Neural cell (in vitro differentiated cells): ENCODE measurements at regions not wholly inside any gene's neighbourhood (a gene's known extent, or its start where the extent isn't known, plus 50 kb on each side); places are given as distances from the start of the nearest gene placed in this dataset.

Experiments
- H2AFZ ChIP-seq: fragments of 200-600, 300-800 bp; sonication (generic), shearing (Covaris generic); 2 replicates; pipeline ENCODE4 v1.6.0; 2014; ENCODE audit warnings: low read depth, mild to moderate bottlenecking, antibody characterized with exemption, low read length, moderate library complexity
- H3F3A ChIP-seq: fragments of 200-600 bp; shearing (Covaris generic); 2 replicates; pipeline ENCODE4 v1.6.1; 2016; ENCODE audit warnings: mild to moderate bottlenecking, moderate library complexity, mixed read lengths, antibody characterized with exemption, low read length; ENCODE audit not compliant: insufficient read depth, poor library complexity, severe bottlenecking
- H3K27ac ChIP-seq: fragments of 200-600, 300-800 bp; sonication (generic), shearing (Covaris generic); 2 replicates; pipeline ENCODE4 v1.5.1; 2014; ENCODE audit warnings: mild to moderate bottlenecking, low read length, moderate library complexity
- H3K27me3 ChIP-seq: fragments of 300-800, 200-600 bp; sonication (generic), shearing (Covaris generic); 2 replicates; pipeline ENCODE4 v1.6.0; 2014; ENCODE audit warnings: mild to moderate bottlenecking, low read depth, low read length, moderate library complexity; ENCODE audit not compliant: insufficient read depth
- H3K36me3 ChIP-seq: fragments of 300-800, 200-600 bp; sonication (generic), shearing (Covaris generic); 2 replicates; pipeline ENCODE4 v1.5.1; 2014; ENCODE audit warnings: mild to moderate bottlenecking, antibody characterized with exemption, low read length, moderate library complexity; ENCODE audit not compliant: insufficient read depth
- H3K4me2 ChIP-seq: fragments of 300-800, 200-600 bp; sonication (generic), shearing (Covaris generic); 2 replicates; pipeline ENCODE4 v1.6.0; 2014; ENCODE audit warnings: mild to moderate bottlenecking, low read length
- H3K4me3 ChIP-seq: fragments of 300-800, 200-600 bp; sonication (generic), shearing (Covaris generic); 2 replicates; pipeline ENCODE4 v1.5.1; 2014; ENCODE audit warnings: mild to moderate bottlenecking, low read length, moderate library complexity
- H3K79me2 ChIP-seq: fragments of 200-600 bp; shearing (Covaris generic); replicated peaks from 2 replicates; pipeline ENCODE4 v1.6.0; 2014; ENCODE audit warnings: mild to moderate bottlenecking, low read length, moderate library complexity; ENCODE audit not compliant: insufficient read depth
- H3K9ac ChIP-seq: fragments of 300-800, 200-600 bp; sonication (generic), shearing (Covaris generic); 2 replicates; pipeline ENCODE4 v1.6.1; 2016; ENCODE audit warnings: mild to moderate bottlenecking, low read length, mixed read lengths
- H3K9me2 ChIP-seq: fragments of 200-600 bp; shearing (Covaris generic); 2 replicates; pipeline ENCODE4 v1.6.1; 2016; ENCODE audit warnings: mild to moderate bottlenecking, low read length, mixed read lengths; ENCODE audit not compliant: insufficient read depth
- H3K9me3 ChIP-seq: fragments of 200-600, 300-800 bp; sonication (generic), shearing (Covaris generic); 2 replicates; pipeline ENCODE4 v1.6.1; 2016; ENCODE audit warnings: mild to moderate bottlenecking, mixed run types, low read length, moderate library complexity, mixed read lengths
- H4K20me1 ChIP-seq: fragments of 200-600 bp; shearing (Covaris generic); 2 replicates; pipeline ENCODE4 v1.6.1; 2016; ENCODE audit warnings: mild to moderate bottlenecking, mixed run types; ENCODE audit not compliant: insufficient read depth
- CTCF ChIP-seq: fragments of 450-650 bp; IDR thresholded peaks from 2 replicates; pipeline ENCODE4 v1.5.1; 2014; ENCODE audit warnings: antibody characterized with exemption, mild to moderate bottlenecking, moderate library complexity; ENCODE audit not compliant: poor library complexity, severe bottlenecking
- EP300 ChIP-seq: fragments of 450-650 bp; conservative IDR thresholded peaks from 2 replicates; pipeline ENCODE4 v1.6.1; 2014; ENCODE audit warnings: antibody characterized with exemption, mild to moderate bottlenecking, moderate library complexity; ENCODE audit not compliant: poor library complexity, severe bottlenecking
- EZH2 ChIP-seq: fragments of 200-600, 300-800 bp; shearing (Covaris generic), sonication (generic); IDR thresholded peaks from 2 replicates; pipeline ENCODE4 v1.6.1; 2014; ENCODE audit warnings: antibody characterized with exemption, low read length, borderline replicate concordance, mild to moderate bottlenecking; ENCODE audit not compliant: insufficient read depth, poor library complexity, severe bottlenecking
- MXI1 ChIP-seq: fragments of 450-650 bp; conservative IDR thresholded peaks from 2 replicates; pipeline ENCODE4 v1.6.1; 2014; ENCODE audit warnings: antibody characterized with exemption, mild to moderate bottlenecking; ENCODE audit not compliant: poor library complexity, severe bottlenecking
- POLR2AphosphoS5 ChIP-seq: IDR thresholded peaks from 2 replicates; pipeline ENCODE4 v1.6.1; 2012
- RAD21 ChIP-seq: fragments of 450-650 bp; conservative IDR thresholded peaks from 2 replicates; pipeline ENCODE4 v1.6.1; 2014; ENCODE audit warnings: antibody characterized with exemption, mild to moderate bottlenecking, moderate library complexity
- REST ChIP-seq: IDR thresholded peaks from 2 replicates; pipeline ENCODE4 v1.6.1; 2012; ENCODE audit warnings: borderline replicate concordance
- SMC3 ChIP-seq: fragments of 450-650 bp; conservative IDR thresholded peaks from 2 replicates; pipeline ENCODE4 v1.6.1; 2014; ENCODE audit warnings: antibody characterized with exemption, mild to moderate bottlenecking, moderate library complexity; ENCODE audit not compliant: poor library complexity
- TAF1 ChIP-seq: IDR thresholded peaks from 2 replicates; pipeline ENCODE4 v1.6.1; 2012; ENCODE audit warnings: low read depth

GRCh38 chr20:48058611-48059559 lies 273.6 kb upstream of the SULF2 start:
- H3K79me2 ChIP-seq = no peaks in the 10 kb centered on the region
- no peak overlapping the region for H3K9ac ChIP-seq
- no peak overlapping the region for H2AFZ ChIP-seq
- H3K4me3 ChIP-seq = no peak overlapping the region
- no peaks in the 10 kb centered on the region for H3F3A ChIP-seq
- no peak overlapping the region for H3K4me2 ChIP-seq
- H3K27me3 ChIP-seq = no peaks in the 10 kb centered on the region
- H3K9me2 ChIP-seq = no peaks in the 10 kb centered on the region
- H4K20me1 ChIP-seq = no peaks in the 10 kb centered on the region
- no peaks in the 10 kb centered on the region for H3K36me3 ChIP-seq
- no peak overlapping the region for H3K27ac ChIP-seq
- H3K9me3 ChIP-seq = no peaks in the 10 kb centered on the region
- TF ChIP-seq EZH2 (no peak), RAD21 (no peak), POLR2AphosphoS5 (no peak), CTCF (no peak), EP300 (no peak)

GRCh38 chr20:48057739-48058138 lies 272.5 kb upstream of the SULF2 start:
- H3K4me2 ChIP-seq = no peak overlapping the region
- no peaks in the 10 kb centered on the region for H3F3A ChIP-seq
- H3K27ac ChIP-seq = no peak overlapping the region
- H3K79me2 ChIP-seq = no peaks in the 10 kb centered on the region
- no peak overlapping the region for H3K9ac ChIP-seq
- H3K9me3 ChIP-seq = no peaks in the 10 kb centered on the region
- TF ChIP-seq TAF1 (no peak), POLR2AphosphoS5 (no peak)
- H3K27me3 ChIP-seq = no peaks in the 10 kb centered on the region
- no peak overlapping the region for H2AFZ ChIP-seq
- no peaks in the 10 kb centered on the region for H3K9me2 ChIP-seq
- H3K4me3 ChIP-seq = no peak overlapping the region
- no peaks in the 10 kb centered on the region for H3K36me3 ChIP-seq
- H4K20me1 ChIP-seq = no peaks in the 10 kb centered on the region

- Histone ChIP-seq H3K4me3 (no peak overlapping the region), H3K27ac (no peak overlapping the region), H4K20me1 (no peaks in the 10 kb centered on the region), H3K4me2 (no peak overlapping the region), H3K9me2 (no peaks in the 10 kb centered on the region), H3K36me3 (no peaks in the 10 kb centered on the region), H2AFZ (no peak overlapping the region), H3F3A (no peaks in the 10 kb centered on the region), H3K79me2 (no peaks in the 10 kb centered on the region), H3K9me3 (no peaks in the 10 kb centered on the region), H3K9ac (no peak overlapping the region), H3K27me3 (no peaks in the 10 kb centered on the region)
- TF ChIP-seq SMC3 = no peak
- no peak for TF ChIP-seq TAF1
- no peak for TF ChIP-seq RAD21
- TF ChIP-seq MXI1 = no peak
- TF ChIP-seq POLR2AphosphoS5 = no peak
- no peak for TF ChIP-seq REST
- no peak for TF ChIP-seq EZH2
- TF ChIP-seq EP300 = no peak
- no peak for TF ChIP-seq CTCF
Observed at GRCh38 chr20:48057251-48057650, 272.0 kb upstream of the SULF2 start.
